GM19240 (cell line): ENCODE measurements at regions not wholly inside any gene's neighbourhood (a gene's known extent, or its start where the extent isn't known, plus 50 kb on each side); places are given as distances from the start of the nearest gene placed in this dataset.
"Not testable (repeated sequence)": the region's sequence is repeated elsewhere in the genome, so short reads cannot be mapped to it uniquely, and the experiment has no call there.

Experiments
- DNase-seq: peaks from one replicate; pipeline ENCODE4 v3.0.0; 2011; ENCODE audit warnings: low spot score; ENCODE audit not compliant: insufficient read length

- DNase-seq = no peak
These were observed 320.1 kb downstream of the BCOR start for GRCh38 chrX:39777623-39778025.

GRCh38 chrX:39779952-39780783 lies 317.6 kb downstream of the BCOR start:
- DNase-seq = no peak

DNA sequence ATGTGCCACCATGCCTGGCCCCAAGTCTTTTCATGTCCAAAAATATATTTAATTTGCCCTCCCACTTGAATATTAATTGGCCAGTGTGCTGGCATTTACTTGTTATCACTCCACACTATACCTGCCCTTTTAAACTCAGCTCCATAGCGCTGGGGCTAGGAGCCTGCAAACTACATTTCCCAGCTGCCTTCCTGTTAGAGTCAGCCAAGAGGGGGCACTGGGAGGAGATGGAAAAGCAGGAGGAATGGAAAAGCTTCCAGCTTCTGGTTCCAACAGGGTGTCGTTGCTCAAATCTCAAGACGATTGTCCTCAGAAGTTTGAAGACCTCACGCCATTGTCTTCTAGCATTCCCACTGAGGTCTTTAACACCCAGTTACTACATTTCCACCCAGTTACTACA lies 315.5 kb downstream of the BCOR start:
- DNase-seq = no peak

GRCh38 chrX:39787999-39788398 lies 309.8 kb downstream of the BCOR start:
- DNase-seq = no peak

DNA sequence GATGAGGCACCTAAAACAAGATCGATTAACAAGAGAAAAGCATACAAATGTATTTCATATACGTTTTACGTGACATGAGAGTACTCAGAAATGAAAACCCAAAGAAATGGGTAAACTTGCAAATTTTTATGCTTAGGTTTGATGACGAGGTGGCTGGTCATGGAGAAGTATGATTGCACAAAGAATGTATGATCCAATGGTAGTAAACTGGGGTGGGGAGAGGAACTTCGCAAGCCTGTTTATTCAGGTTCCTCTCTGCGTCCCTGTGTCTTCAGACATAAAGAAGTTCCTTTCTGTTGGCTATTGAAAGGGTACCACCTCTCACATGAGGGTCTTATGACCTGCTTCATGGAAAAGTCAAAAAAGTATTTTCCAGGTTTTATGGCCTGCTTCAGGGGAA lies 309.2 kb downstream of the BCOR start:
- no peak for DNase-seq

DNA sequence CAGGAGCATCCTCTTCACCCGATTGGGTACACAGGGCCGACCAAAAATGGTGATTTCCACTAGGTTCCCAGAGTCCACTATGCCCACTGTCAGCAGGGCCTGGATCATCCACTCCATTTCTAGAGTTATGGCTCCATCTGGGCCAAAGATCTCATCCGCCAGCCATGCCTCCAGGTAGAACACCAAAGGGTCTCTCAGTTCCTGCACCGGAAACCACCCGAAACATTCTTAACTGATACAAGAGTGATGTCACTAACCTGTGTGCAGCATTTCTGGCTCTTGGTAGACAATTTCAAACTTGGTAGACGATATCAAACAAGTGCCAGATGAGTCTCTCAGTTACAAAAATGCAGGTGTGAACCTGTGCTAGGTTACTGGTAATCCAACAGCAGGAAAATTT lies 306.1 kb downstream of the BCOR start:
- DNase-seq = no peak

DNA sequence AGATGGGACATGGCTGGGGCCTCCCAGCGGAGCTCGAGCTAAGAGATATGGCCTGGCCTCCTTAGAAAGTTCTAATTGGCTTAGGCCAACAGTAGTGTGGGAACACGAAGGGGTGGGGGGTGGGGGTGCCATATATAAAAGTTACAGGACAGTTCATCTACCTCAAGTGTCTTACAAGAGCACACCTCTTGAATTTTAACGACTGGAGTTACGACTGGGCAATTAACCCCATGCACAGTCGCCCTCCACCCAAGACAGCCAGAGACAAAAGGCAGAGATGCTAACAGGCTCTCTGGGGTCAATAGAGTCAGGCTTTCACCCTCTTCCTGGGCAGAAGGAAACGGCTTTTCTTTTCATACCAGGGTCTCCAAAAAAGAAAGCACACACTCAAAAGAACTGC lies 302.2 kb downstream of the BCOR start:
- no peak for DNase-seq

- no peak for DNase-seq
These were observed 300.9 kb downstream of the BCOR start for GRCh38 chrX:39796856-39797255.

DNA sequence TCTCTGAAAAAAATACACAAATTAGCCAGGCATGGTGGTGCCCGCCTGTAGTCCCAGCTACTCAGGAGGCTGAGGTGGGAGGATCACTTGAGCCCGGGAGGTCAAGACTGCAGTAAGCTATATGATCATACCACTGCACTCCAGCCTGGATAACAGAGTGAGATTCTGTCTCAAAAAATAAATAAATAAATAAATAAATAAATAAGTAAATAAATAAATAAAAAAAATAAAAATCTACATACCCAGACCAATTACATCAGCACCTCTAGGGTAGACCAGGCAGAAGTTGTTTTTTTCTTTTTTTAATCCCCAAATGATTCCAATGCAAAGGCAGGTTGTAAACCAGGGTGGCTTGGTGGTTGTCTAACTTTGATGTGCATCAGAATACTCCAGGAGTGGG lies 299.3 kb downstream of the BCOR start:
- not testable (repeated sequence) for DNase-seq

GRCh38 chrX:39802354-39802753 lies 295.4 kb downstream of the BCOR start:
- no peak for DNase-seq

DNA sequence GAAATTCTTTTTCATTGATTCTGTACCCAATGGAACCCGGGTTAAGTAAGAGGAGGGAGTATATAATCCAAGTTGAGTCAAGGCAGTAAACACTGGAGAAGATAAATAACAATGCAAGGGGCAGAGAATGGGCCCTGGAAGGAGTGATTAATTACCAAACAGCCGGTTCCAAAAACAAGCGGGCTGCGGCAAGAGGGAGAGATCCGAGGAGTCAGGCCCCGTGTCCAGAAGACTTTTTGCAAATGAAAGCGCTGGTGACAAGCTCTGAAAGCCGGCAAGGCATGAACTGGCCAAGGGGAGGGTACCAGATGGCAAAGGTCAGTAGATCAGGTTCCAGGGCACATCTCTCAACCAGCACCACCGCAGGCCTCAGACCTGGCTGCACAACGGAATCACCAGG lies 294.9 kb downstream of the BCOR start:
- DNase-seq = no peak

GRCh38 chrX:39805022-39805421 lies 292.7 kb downstream of the BCOR start:
- DNase-seq = no peak

DNA sequence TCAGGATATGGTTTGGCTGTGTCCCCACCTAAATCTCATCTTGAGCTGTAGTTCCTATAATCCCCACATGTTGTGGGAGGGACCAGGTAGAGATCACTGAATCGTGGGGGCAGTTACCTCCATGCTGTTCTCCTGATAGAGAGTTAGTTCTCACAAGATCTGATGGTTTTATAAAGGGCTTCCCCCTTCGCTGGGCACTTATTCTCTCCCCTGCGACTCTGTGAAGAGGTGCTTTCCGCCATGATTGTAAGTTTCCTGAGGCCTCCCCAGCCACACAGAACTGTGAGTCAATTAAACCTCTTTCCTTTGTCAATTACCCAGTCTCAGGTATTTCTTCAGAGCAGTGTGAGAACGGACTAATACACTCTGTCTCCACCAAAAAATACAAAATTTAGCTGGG lies 291.9 kb downstream of the BCOR start:
- DNase-seq = no peak

GRCh38 chrX:39808471-39808917 lies 289.3 kb downstream of the BCOR start:
- no peak for DNase-seq

DNA sequence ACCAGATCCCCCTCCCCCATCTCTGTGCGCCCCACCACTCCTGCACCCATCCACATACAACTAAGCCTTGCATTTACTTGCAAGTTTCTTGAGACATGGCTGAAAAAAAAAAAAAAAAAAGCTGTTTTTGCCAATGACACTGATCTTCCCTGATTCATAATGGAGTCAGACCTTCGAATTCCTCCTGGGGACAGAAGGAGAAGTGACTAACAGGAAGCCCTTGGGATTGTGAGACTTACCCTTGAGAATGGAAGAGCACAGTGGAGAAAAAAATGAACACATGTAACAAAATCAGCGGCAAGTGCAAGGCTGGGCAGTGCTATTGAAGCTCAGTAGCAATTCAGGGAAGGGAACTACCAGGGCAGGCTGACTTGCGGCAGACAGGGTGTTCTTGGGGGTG lies 288.4 kb downstream of the BCOR start:
- DNase-seq = no peak

GRCh38 chrX:39810901-39811300 lies 286.9 kb downstream of the BCOR start:
- no peak for DNase-seq

DNA sequence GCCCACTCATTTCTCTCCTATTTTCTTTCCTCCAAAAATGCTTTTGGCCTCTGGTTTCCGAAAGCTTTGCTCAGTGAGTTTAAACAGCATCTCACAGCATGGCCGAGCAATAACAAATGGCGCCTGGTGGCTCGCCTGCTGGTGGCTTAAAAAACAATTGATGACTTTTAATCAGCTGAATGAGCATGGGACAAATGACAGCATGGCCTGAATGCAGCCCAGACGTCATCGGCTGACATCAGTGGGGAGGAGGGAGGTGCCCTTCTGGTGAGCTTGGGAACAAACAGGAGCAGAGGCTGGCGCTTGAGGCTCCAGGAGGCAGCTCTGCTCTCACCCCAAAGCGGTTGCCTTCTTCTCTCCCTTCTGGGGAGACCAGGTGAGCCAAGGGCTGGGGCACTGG lies 286.4 kb downstream of the BCOR start:
- DNase-seq = no peak

DNA sequence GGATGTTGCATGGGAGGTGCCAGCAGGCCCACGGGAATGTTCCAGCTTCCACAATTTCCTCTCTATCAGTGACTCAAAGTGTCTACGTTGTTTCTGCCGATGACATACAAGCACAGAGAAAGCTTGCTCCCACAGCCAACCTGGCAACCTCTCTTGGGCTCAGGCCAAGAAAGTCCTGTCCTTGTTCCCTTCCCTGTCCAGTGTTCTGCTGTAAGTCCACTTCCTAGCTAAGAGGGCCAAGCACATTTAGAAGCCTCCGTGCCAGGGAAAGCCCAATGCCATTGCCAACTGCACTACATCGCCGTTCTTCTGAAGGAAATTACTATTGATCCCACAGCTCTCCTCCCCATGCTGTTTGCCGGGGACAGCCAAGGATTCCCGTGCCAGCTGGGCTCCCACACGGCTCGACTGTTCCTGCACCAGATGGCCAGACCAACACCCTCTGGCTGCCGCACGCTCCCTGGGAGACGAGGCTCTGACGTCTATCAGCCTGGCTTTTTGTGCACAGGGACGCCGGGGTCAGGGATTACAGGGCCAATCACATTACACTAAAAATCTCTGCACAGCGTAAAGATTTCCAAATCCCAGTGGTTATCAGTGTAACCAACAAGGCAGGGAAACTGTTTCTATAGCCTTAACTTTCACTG lies 284.0 kb downstream of the BCOR start:
- no peak for DNase-seq

GRCh38 chrX:39814391-39814790 lies 283.4 kb downstream of the BCOR start:
- no peak for DNase-seq

GRCh38 chrX:39815631-39816030 lies 282.1 kb downstream of the BCOR start:
- no peak for DNase-seq

- DNase-seq = no peak
These were observed 280.7 kb downstream of the BCOR start for GRCh38 chrX:39816871-39817731.
